GM12872 (cell line): ENCODE measurements at regions not wholly inside any gene's neighbourhood (a gene's known extent, or its start where the extent isn't known, plus 50 kb on each side); places are given as distances from the start of the nearest gene placed in this dataset.

ENCODE experiments used
- CTCF ChIP-seq: IDR thresholded peaks from 3 replicates; pipeline ENCODE4 v1.5.1; 2011; ENCODE audit warnings: low read depth, mild to moderate bottlenecking, low read length, moderate library complexity; ENCODE audit not compliant: insufficient read depth

GRCh38 chr2:129376426-129377077 lies 602.9 kb upstream of the RAB6C start:
- no peak for TF ChIP-seq CTCF

- TF ChIP-seq CTCF: no peak
These were observed 602.4 kb upstream of the RAB6C start for GRCh38 chr2:129377078-129377469.

GRCh38 chr2:129378186-129378585 lies 601.3 kb upstream of the RAB6C start:
- no peak for TF ChIP-seq CTCF

- no peak for TF ChIP-seq CTCF
These were observed 600.1 kb upstream of the RAB6C start for GRCh38 chr2:129379411-129379810.

GRCh38 chr2:129381789-129382188 lies 597.7 kb upstream of the RAB6C start:
- TF ChIP-seq CTCF: no peak

- TF ChIP-seq CTCF: no peak
These were observed 590.6 kb upstream of the RAB6C start for GRCh38 chr2:129388870-129389269.

GRCh38 chr2:129393816-129394215 lies 585.6 kb upstream of the RAB6C start:
- TF ChIP-seq CTCF: no peak
